Vagina (tissue), 2 donors: ENCODE measurements at regions not wholly inside any gene's neighbourhood (a gene's known extent, or its start where the extent isn't known, plus 50 kb on each side); places are given as distances from the start of the nearest gene placed in this dataset.

ENCODE experiments used
- DNase-seq, 2 donors: peaks; one replicate each; pipeline ENCODE4 v3.0.0-alpha.2; 2017; ENCODE audit errors: extremely low spot score in 2 of 2
- H3K27ac ChIP-seq: fragments of 200-600 bp; sonication (generic); one replicate; pipeline ENCODE4 v1.5.1; 2019
- H3K27me3 ChIP-seq: fragments of 200-600 bp; sonication (generic); one replicate; pipeline ENCODE4 v1.5.1; 2019
- H3K36me3 ChIP-seq, 2 donors: fragments of 200-600 bp; sonication (generic); one replicate each; pipeline ENCODE4 v1.5.1; 2017 to 2019
- H3K4me1 ChIP-seq: fragments of 200-600 bp; sonication (generic); one replicate; pipeline ENCODE4 v1.5.1; 2019
- H3K4me3 ChIP-seq, 2 donors: fragments of 200-600 bp; sonication (generic); 1 replicate in 1 of 2; 2 replicates in 1 of 2; pipeline ENCODE4 v1.5.1; 2016 to 2019
- H3K9me3 ChIP-seq: fragments of 200-600 bp; sonication (generic); one replicate; pipeline ENCODE4 v1.5.1; 2019
- CTCF ChIP-seq, 3 experiments: fragments of 450-650 bp in 2 of 3; fragments of 200-600 bp in 1 of 3; sonication (generic) in 1 of 3; IDR thresholded peaks; one replicate each; pipeline ENCODE4 v1.5.1; 2017 to 2019; ENCODE audit warnings: antibody characterized with exemption in 3 of 3, mild to moderate bottlenecking in 2 of 3, moderate library complexity in 2 of 3
- POLR2A ChIP-seq, 2 donors: fragments of 450-650 bp; IDR thresholded peaks; one replicate each; pipeline ENCODE4 v1.6.1; 2017; ENCODE audit warnings: antibody characterized with exemption in 2 of 2, mild to moderate bottlenecking in 2 of 2, moderate library complexity in 2 of 2
- POLR2AphosphoS5 ChIP-seq, 2 donors: sonication (generic); formaldehyde crosslinking; IDR thresholded peaks; one replicate each; pipeline ENCODE4 v1.9.0; 2017; ENCODE audit warnings: antibody characterized with exemption in 2 of 2, mild to moderate bottlenecking in 2 of 2, low read depth in 1 of 2; ENCODE audit not compliant: insufficient read depth in 1 of 2
- intact Hi-C: fragments of 100-400 bp; cut with DNase I; formaldehyde crosslinking; loops from one replicate; pipeline ENCODE4 v1.15.1; 2023

- intact Hi-C loops, result no loop called here
- Histone ChIP-seq H3K27me3 (no peaks in the 10 kb centered on the region), H3K27ac (no peak overlapping the region), H3K4me3 (no peak overlapping the region), H3K36me3 (no peaks in the 10 kb centered on the region), H3K4me1 (no peaks in the 10 kb centered on the region), H3K9me3 (no peaks in the 10 kb centered on the region)
- no peak for TF ChIP-seq POLR2A (IDR thresholded peaks at IDR 0.05)
- no peak for DNase-seq
These were observed 99.4 kb upstream of the SDK2 start for GRCh38 chr17:73743518-73744201.

- no peak overlapping the region for H3K4me3 ChIP-seq
- H3K27ac ChIP-seq, result no peak overlapping the region
- intact Hi-C loops, result no loop called here
- H3K4me1 ChIP-seq, result no peaks in the 10 kb centered on the region
- DNase-seq, result no peak
- H3K27me3 ChIP-seq, result no peaks in the 10 kb centered on the region
- H3K9me3 ChIP-seq, result no peaks in the 10 kb centered on the region
- no peak for TF ChIP-seq POLR2AphosphoS5 (IDR thresholded peaks at IDR 0.05; ENCODE audit: insufficient read depth in 1 of 2, low read depth in 1 of 2)
- no peak for TF ChIP-seq POLR2A (IDR thresholded peaks at IDR 0.05)
- TF ChIP-seq CTCF (IDR thresholded peaks at IDR 0.05), result no peak
- H3K36me3 ChIP-seq, result no peaks in the 10 kb centered on the region
These were observed 100.2 kb upstream of the SDK2 start for GRCh38 chr17:73744411-73744810.

- Histone ChIP-seq H3K4me1 (no peaks in the 10 kb centered on the region), H3K9me3 (no peaks in the 10 kb centered on the region), H3K27ac (no peak overlapping the region), H3K27me3 (no peaks in the 10 kb centered on the region), H3K4me3 (no peak overlapping the region), H3K36me3 (no peaks in the 10 kb centered on the region)
- intact Hi-C loops, result no loop called here
- DNase-seq, result no peak
- TF ChIP-seq POLR2AphosphoS5 (IDR thresholded peaks at IDR 0.05; ENCODE audit: insufficient read depth in 1 of 2, low read depth in 1 of 2), result no peak
- TF ChIP-seq CTCF (IDR thresholded peaks at IDR 0.05), result no peak
- no peak for TF ChIP-seq POLR2A (IDR thresholded peaks at IDR 0.05)
These were observed 102.2 kb upstream of the SDK2 start for GRCh38 chr17:73746314-73747073.

- Histone ChIP-seq H3K36me3 (no peaks in the 10 kb centered on the region), H3K27ac (no peak overlapping the region), H3K4me1 (no peaks in the 10 kb centered on the region), H3K27me3 (no peaks in the 10 kb centered on the region), H3K4me3 (no peak overlapping the region), H3K9me3 (no peaks in the 10 kb centered on the region)
- TF ChIP-seq POLR2A (IDR thresholded peaks at IDR 0.05) (no peak), CTCF (IDR thresholded peaks at IDR 0.05) (no peak), POLR2AphosphoS5 (IDR thresholded peaks at IDR 0.05; ENCODE audit: insufficient read depth in 1 of 2, low read depth in 1 of 2) (no peak)
- intact Hi-C loops, result no loop called here
- DNase-seq, result no peak
These were observed 103.2 kb upstream of the SDK2 start for GRCh38 chr17:73747221-73748002.

GRCh38 chr17:73748508-73748907 is 104.3 kb upstream of the SDK2 start:
- Histone ChIP-seq H3K9me3 (no peaks in the 10 kb centered on the region), H3K27me3 (no peaks in the 10 kb centered on the region), H3K4me1 (no peaks in the 10 kb centered on the region), H3K36me3 (no peaks in the 10 kb centered on the region), H3K4me3 (no peak overlapping the region), H3K27ac (no peak overlapping the region)
- intact Hi-C loops, result no loop called here
- DNase-seq, result no peak
- TF ChIP-seq CTCF (IDR thresholded peaks at IDR 0.05) (no peak), POLR2AphosphoS5 (IDR thresholded peaks at IDR 0.05; ENCODE audit: insufficient read depth in 1 of 2, low read depth in 1 of 2) (no peak), POLR2A (IDR thresholded peaks at IDR 0.05) (no peak)
